Spinal cord (tissue), 9 donors: ENCODE measurements at regions not wholly inside any gene's neighbourhood (a gene's known extent, or its start where the extent isn't known, plus 50 kb on each side); places are given as distances from the start of the nearest gene placed in this dataset.
"Not testable (repeated sequence)": the region's sequence is repeated elsewhere in the genome, so short reads cannot be mapped to it uniquely, and the experiment has no call there.

Source experiments
- DNase-seq, 6 donors: peaks; one replicate each; pipeline versions ENCODE4 v3.0.0 to v3.0.0-alpha.2; 2013 to 2015; ENCODE audit warnings: low spot score in 6 of 6, low read depth in 4 of 6
- H3K27ac ChIP-seq: one replicate; pipeline ENCODE4 v1.5.1; 2013; ENCODE audit warnings: low read depth, low read length, control low read depth
- H3K27me3 ChIP-seq: one replicate; pipeline ENCODE4 v1.6.1; 2013; ENCODE audit warnings: low read length; ENCODE audit not compliant: control insufficient read depth, insufficient read depth
- H3K36me3 ChIP-seq: one replicate; pipeline ENCODE4 v1.6.1; 2013; ENCODE audit warnings: low read length; ENCODE audit not compliant: control insufficient read depth, insufficient read depth
- H3K4me1 ChIP-seq: one replicate; pipeline ENCODE4 v1.6.1; 2013; ENCODE audit warnings: low read length; ENCODE audit not compliant: control insufficient read depth, insufficient read depth
- H3K4me3 ChIP-seq: one replicate; pipeline ENCODE4 v1.5.1; 2013; ENCODE audit warnings: low read depth, low read length, control low read depth
- H3K9me3 ChIP-seq: one replicate; pipeline ENCODE4 v1.6.1; 2013; ENCODE audit warnings: low read length; ENCODE audit not compliant: control insufficient read depth, insufficient read depth
- WGBS: methylation state at CpG from one replicate; pipeline ENCODE4 v1.1.5; 2013; ENCODE audit warnings: missing lambda C conversion rate; ENCODE audit not compliant: insufficient coverage; 5-methylcytosine and 5-hydroxymethylcytosine counted together
- donor health status: healthy.

DNA sequence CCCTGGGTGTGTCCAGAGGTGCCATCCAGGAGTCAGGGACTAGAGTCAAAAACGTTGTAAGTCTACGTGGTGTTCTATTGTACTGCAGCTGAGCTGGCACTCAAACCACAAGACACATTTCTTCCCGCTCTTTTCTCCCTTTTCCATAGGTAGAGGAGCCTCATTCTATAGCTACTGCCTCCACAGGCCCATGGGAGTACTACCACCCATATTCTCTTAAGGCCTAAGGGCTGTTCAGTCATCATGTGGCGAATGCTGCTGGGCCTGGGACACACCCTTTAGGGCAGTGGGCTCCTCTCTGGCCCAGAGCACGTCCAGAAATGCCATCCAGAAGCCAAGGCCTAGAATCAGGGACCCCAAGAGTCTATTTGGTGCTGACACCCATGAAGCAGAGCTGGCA is 1271.7 kb downstream of the CNTNAP5 start:
- Histone ChIP-seq H3K4me3 (no peak overlapping the region), H3K4me1 (no peaks in the 10 kb centered on the region), H3K36me3 (no peaks in the 10 kb centered on the region), H3K27ac (no peak overlapping the region), H3K9me3 (no peaks in the 10 kb centered on the region), H3K27me3 (no peaks in the 10 kb centered on the region)
- 84% methylated on average over 5 of the region's 5 CpGs for whole genome bisulfite sequencing
- no peak for DNase-seq

- H3K4me3 ChIP-seq: no peak overlapping the region
- DNase-seq: peak in 1 of 6 donors; percentile 52
- WGBS: no CpG with 5 or more reads among the region's 6 CpGs
Measured at GRCh38 chr2:125310657-125311364, 1285.7 kb downstream of the CNTNAP5 start.

DNA sequence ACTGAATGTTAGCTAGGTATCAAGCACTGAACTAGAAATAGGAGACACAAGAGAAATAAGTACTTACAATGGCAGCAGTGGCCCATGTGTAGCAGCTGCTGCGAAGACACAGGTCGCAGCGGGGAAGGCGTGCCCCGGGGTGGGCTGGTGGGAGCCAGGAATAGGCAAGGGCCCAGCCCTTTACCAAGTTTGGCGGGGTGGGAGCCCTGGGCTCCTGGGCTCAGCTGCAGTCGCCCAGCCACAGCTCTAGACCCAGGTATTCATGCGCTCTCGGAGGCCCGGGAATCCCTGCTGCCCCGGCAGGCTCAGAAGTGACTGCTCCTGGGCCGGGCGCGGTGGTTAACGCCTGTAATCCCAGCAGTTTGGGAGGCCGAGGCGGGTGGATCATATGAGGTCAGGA is 1287.3 kb downstream of the CNTNAP5 start:
- Histone ChIP-seq H3K27ac (no peak overlapping the region), H3K9me3 (no peaks in the 10 kb centered on the region), H3K4me3 (no peak overlapping the region), H3K36me3 (no peaks in the 10 kb centered on the region), H3K27me3 (no peaks in the 10 kb centered on the region), H3K4me1 (no peaks in the 10 kb centered on the region)
- DNase-seq: no peak
- WGBS: 95% methylated on average over 11 of the region's 17 CpGs

More at GRCh38 chr2:125310657-125311364, 1285.7 kb downstream of the CNTNAP5 start:
- Histone ChIP-seq H3K4me1 (no peaks in the 10 kb centered on the region), H3K9me3 (no peaks in the 10 kb centered on the region), H3K27me3 (no peaks in the 10 kb centered on the region), H3K27ac (no peak overlapping the region), H3K36me3 (no peaks in the 10 kb centered on the region)

- Histone ChIP-seq H3K4me3 (no peak overlapping the region), H3K9me3 (no peaks in the 10 kb centered on the region), H3K4me1 (no peaks in the 10 kb centered on the region), H3K36me3 (no peaks in the 10 kb centered on the region), H3K27ac (no peak overlapping the region), H3K27me3 (no peaks in the 10 kb centered on the region)
- no peak for DNase-seq
- WGBS: 80% methylated on average over 1 of the region's 1 CpG
Measured at GRCh38 chr2:125313806-125314205, 1288.7 kb downstream of the CNTNAP5 start.

DNA sequence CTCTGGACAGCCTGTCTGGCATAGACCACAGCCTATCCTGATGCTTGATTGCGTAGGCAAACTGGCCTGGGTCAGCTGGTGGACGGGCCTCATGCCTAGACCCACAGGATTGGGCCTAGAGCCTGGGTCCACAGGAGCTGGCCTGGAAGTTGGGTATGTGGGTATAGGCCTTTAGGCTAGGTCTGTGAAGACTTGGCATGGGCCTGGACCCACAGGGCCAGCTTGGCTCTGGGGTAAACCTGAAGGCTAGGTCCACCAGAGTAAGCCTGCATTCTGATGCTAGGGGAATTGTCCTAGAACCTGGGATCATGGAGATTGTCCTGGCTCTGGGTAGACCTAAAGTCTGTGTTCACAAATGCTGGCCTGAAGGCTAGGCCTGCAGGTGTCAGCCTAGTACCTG is 1293.7 kb downstream of the CNTNAP5 start:
- 97% methylated on average over 2 of the region's 2 CpGs for WGBS

GRCh38 chr2:125324273-125324672 is 1299.2 kb downstream of the CNTNAP5 start:
- H3K27ac ChIP-seq: no peak overlapping the region
- peaks cover under 1% of the 10 kb centered on the region for H3K9me3 ChIP-seq
- no peaks in the 10 kb centered on the region for H3K27me3 ChIP-seq
- no peaks in the 10 kb centered on the region for H3K36me3 ChIP-seq
- no peak for DNase-seq
- no peaks in the 10 kb centered on the region for H3K4me1 ChIP-seq
- no peak overlapping the region for H3K4me3 ChIP-seq

More for the DNA sequence above, 1293.7 kb downstream of the CNTNAP5 start:
- no peak overlapping the region for H3K4me3 ChIP-seq
- H3K4me1 ChIP-seq: no peaks in the 10 kb centered on the region
- H3K9me3 ChIP-seq: peaks cover 1% of the 10 kb centered on the region
- no peak overlapping the region for H3K27ac ChIP-seq
- H3K36me3 ChIP-seq: no peaks in the 10 kb centered on the region
- H3K27me3 ChIP-seq: no peaks in the 10 kb centered on the region
- DNase-seq: no peak

GRCh38 chr2:125330133-125330532 is 1305.0 kb downstream of the CNTNAP5 start:
- H3K4me3 ChIP-seq: no peak overlapping the region
- no peaks in the 10 kb centered on the region for H3K9me3 ChIP-seq
- no peak overlapping the region for H3K27ac ChIP-seq
- no peak for DNase-seq
- H3K36me3 ChIP-seq: no peaks in the 10 kb centered on the region
- H3K27me3 ChIP-seq: no peaks in the 10 kb centered on the region
- H3K4me1 ChIP-seq: no peaks in the 10 kb centered on the region

DNA sequence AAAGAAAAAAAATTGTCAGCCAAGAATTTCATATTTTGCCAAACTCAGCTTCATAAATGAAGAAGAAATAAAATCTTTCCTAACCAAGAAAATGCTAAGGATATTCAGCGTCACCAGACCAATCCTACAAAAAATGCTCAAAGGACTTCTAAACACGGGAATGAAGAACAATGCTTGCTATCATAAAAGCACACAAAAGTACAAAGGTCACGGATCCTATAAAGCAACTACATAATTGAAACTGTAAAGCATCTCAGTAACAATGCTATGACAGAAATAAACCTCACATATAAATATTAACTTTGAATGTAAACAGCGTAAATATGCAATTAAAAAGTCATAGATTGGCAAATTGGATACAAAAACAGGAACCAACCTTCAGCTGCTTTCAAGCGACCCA is 1314.6 kb upstream of the GYPC start:
- DNase-seq: no peak
- no peaks in the 10 kb centered on the region for H3K27me3 ChIP-seq
- no peaks in the 10 kb centered on the region for H3K4me1 ChIP-seq
- H3K4me3 ChIP-seq: no peak overlapping the region
- no peaks in the 10 kb centered on the region for H3K9me3 ChIP-seq
- no peaks in the 10 kb centered on the region for H3K36me3 ChIP-seq
- WGBS: 100% methylated on average over 1 of the region's 5 CpGs
- H3K27ac ChIP-seq: no peak overlapping the region

DNA sequence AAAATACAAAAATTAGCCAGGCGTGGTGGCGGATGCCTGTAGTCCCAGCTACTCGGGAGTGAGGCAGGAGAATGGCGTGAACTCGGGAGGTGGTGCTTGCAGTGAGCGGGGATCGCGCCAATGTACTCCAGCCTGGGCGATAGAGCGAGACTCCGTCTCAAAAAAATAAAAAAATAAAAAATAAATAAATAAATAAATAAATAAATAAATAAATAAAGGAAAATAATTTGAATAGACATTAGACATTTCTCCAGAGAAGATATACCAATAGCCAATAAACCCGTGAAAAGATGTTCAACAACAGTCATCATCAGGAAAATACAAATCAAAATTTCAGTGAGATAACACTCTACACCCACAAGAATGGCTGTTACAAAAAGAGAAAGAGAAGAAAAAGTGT is 1302.4 kb upstream of the GYPC start:
- not testable (repeated sequence) for DNase-seq, H3K27me3 ChIP-seq, H3K9me3 ChIP-seq, H3K36me3 ChIP-seq, H3K4me3 ChIP-seq, H3K27ac ChIP-seq, H3K4me1 ChIP-seq
- 100% methylated on average over 3 of the region's 12 CpGs for WGBS

DNA sequence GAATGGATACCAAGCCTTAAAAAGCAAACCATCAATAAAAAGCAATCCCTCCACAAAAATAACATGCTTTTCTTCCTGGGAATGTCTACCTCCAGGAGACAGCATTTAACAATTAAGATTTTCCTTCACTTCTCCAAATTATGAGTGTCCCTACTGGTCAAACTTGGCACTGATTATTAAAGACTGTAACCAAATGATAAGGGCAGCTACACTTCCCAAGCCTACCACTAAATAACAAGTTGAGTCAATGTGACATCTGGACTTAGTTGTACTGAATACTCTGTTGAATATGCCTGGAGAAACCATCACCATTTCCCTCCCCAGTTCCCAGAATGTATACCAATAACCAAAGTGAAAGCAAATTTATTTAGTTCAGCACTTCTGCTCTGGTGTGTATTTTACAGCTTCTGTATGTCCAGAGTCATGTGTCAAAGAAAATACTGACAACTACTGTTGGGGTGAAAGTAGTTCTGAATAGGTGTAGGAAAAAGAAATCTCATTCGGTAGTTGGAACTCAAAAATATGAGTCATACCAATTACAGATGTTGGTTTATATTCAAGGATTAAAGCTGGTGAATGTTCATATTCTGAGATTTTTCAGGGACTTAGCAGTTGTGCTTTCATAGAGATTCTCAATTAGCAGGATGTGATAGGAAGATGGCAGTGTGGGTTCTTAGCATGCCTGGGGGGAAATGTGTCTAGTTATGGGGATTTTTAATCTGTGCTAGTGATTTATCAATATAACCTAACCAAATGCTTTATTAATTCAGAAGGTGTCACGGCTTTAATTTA is 1291.6 kb upstream of the GYPC start:
- Histone ChIP-seq H3K36me3 (no peaks in the 10 kb centered on the region), H3K4me1 (no peaks in the 10 kb centered on the region), H3K9me3 (no peaks in the 10 kb centered on the region), H3K4me3 (no peak overlapping the region), H3K27me3 (no peaks in the 10 kb centered on the region), H3K27ac (no peak overlapping the region)
- 100% methylated on average over 1 of the region's 2 CpGs for WGBS
- DNase-seq: no peak
